ENCODE measurements at regions not wholly inside any gene's neighbourhood (a gene's known extent, or its start where the extent isn't known, plus 50 kb on each side); places are given as distances from the start of the nearest gene placed in this dataset.

- TF ChIP-seq, protein P1, sequence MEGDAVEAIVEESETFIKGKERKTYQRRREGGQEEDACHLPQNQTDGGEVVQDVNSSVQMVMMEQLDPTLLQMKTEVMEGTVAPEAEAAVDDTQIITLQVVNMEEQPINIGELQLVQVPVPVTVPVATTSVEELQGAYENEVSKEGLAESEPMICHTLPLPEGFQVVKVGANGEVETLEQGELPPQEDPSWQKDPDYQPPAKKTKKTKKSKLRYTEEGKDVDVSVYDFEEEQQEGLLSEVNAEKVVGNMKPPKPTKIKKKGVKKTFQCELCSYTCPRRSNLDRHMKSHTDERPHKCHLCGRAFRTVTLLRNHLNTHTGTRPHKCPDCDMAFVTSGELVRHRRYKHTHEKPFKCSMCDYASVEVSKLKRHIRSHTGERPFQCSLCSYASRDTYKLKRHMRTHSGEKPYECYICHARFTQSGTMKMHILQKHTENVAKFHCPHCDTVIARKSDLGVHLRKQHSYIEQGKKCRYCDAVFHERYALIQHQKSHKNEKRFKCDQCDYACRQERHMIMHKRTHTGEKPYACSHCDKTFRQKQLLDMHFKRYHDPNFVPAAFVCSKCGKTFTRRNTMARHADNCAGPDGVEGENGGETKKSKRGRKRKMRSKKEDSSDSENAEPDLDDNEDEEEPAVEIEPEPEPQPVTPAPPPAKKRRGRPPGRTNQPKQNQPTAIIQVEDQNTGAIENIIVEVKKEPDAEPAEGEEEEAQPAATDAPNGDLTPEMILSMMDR (IDR thresholded peaks at IDR 0.05), result no peak
- TF ChIP-seq, protein P2, sequence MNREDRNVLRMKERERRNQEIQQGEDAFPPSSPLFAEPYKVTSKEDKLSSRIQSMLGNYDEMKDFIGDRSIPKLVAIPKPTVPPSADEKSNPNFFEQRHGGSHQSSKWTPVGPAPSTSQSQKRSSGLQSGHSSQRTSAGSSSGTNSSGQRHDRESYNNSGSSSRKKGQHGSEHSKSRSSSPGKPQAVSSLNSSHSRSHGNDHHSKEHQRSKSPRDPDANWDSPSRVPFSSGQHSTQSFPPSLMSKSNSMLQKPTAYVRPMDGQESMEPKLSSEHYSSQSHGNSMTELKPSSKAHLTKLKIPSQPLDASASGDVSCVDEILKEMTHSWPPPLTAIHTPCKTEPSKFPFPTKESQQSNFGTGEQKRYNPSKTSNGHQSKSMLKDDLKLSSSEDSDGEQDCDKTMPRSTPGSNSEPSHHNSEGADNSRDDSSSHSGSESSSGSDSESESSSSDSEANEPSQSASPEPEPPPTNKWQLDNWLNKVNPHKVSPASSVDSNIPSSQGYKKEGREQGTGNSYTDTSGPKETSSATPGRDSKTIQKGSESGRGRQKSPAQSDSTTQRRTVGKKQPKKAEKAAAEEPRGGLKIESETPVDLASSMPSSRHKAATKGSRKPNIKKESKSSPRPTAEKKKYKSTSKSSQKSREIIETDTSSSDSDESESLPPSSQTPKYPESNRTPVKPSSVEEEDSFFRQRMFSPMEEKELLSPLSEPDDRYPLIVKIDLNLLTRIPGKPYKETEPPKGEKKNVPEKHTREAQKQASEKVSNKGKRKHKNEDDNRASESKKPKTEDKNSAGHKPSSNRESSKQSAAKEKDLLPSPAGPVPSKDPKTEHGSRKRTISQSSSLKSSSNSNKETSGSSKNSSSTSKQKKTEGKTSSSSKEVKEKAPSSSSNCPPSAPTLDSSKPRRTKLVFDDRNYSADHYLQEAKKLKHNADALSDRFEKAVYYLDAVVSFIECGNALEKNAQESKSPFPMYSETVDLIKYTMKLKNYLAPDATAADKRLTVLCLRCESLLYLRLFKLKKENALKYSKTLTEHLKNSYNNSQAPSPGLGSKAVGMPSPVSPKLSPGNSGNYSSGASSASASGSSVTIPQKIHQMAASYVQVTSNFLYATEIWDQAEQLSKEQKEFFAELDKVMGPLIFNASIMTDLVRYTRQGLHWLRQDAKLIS (CRISPR knock-in tag; IDR thresholded peaks at IDR 0.05; ENCODE audit: borderline replicate concordance), result no peak
- TF ChIP-seq GTF2I (CRISPR knock-in tag; conservative IDR thresholded peaks at IDR 0.05) (no peak), ZNF416 (CRISPR knock-in tag; IDR thresholded peaks at IDR 0.05) (no peak), ATF2 (CRISPR knock-in tag; IDR thresholded peaks at IDR 0.05; ENCODE audit: borderline replicate concordance, low read depth) (no peak), ZNF532 (CRISPR knock-in tag; IDR thresholded peaks at IDR 0.05; ENCODE audit: borderline replicate concordance) (no peak)
- TF ChIP-seq, protein P3, sequence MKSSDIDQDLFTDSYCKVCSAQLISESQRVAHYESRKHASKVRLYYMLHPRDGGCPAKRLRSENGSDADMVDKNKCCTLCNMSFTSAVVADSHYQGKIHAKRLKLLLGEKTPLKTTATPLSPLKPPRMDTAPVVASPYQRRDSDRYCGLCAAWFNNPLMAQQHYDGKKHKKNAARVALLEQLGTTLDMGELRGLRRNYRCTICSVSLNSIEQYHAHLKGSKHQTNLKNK (CRISPR knock-in tag; IDR thresholded peaks at IDR 0.05), result no peak
- TF ChIP-seq, protein P4, sequence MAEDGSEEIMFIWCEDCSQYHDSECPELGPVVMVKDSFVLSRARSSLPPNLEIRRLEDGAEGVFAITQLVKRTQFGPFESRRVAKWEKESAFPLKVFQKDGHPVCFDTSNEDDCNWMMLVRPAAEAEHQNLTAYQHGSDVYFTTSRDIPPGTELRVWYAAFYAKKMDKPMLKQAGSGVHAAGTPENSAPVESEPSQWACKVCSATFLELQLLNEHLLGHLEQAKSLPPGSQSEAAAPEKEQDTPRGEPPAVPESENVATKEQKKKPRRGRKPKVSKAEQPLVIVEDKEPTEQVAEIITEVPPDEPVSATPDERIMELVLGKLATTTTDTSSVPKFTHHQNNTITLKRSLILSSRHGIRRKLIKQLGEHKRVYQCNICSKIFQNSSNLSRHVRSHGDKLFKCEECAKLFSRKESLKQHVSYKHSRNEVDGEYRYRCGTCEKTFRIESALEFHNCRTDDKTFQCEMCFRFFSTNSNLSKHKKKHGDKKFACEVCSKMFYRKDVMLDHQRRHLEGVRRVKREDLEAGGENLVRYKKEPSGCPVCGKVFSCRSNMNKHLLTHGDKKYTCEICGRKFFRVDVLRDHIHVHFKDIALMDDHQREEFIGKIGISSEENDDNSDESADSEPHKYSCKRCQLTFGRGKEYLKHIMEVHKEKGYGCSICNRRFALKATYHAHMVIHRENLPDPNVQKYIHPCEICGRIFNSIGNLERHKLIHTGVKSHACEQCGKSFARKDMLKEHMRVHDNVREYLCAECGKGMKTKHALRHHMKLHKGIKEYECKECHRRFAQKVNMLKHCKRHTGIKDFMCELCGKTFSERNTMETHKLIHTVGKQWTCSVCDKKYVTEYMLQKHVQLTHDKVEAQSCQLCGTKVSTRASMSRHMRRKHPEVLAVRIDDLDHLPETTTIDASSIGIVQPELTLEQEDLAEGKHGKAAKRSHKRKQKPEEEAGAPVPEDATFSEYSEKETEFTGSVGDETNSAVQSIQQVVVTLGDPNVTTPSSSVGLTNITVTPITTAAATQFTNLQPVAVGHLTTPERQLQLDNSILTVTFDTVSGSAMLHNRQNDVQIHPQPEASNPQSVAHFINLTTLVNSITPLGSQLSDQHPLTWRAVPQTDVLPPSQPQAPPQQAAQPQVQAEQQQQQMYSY (CRISPR knock-in tag; IDR thresholded peaks at IDR 0.05), result peak; percentile 88
- TF ChIP-seq, protein P5, sequence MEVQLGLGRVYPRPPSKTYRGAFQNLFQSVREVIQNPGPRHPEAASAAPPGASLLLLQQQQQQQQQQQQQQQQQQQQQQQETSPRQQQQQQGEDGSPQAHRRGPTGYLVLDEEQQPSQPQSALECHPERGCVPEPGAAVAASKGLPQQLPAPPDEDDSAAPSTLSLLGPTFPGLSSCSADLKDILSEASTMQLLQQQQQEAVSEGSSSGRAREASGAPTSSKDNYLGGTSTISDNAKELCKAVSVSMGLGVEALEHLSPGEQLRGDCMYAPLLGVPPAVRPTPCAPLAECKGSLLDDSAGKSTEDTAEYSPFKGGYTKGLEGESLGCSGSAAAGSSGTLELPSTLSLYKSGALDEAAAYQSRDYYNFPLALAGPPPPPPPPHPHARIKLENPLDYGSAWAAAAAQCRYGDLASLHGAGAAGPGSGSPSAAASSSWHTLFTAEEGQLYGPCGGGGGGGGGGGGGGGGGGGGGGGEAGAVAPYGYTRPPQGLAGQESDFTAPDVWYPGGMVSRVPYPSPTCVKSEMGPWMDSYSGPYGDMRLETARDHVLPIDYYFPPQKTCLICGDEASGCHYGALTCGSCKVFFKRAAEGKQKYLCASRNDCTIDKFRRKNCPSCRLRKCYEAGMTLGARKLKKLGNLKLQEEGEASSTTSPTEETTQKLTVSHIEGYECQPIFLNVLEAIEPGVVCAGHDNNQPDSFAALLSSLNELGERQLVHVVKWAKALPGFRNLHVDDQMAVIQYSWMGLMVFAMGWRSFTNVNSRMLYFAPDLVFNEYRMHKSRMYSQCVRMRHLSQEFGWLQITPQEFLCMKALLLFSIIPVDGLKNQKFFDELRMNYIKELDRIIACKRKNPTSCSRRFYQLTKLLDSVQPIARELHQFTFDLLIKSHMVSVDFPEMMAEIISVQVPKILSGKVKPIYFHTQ (CRISPR knock-in tag; IDR thresholded peaks at IDR 0.05), result no peak
These were observed 95.3 kb downstream of the FOXD2 start (continued) for GRCh38 chr1:47532921-47533792.

All from WTC11 (cell line).